ENCODE measurements at regions not wholly inside any gene's neighbourhood (a gene's known extent, or its start where the extent isn't known, plus 50 kb on each side); places are given as distances from the start of the nearest gene placed in this dataset.
"Not testable (repeated sequence)": the region's sequence is repeated elsewhere in the genome, so short reads cannot be mapped to it uniquely, and the experiment has no call there.

DNA sequence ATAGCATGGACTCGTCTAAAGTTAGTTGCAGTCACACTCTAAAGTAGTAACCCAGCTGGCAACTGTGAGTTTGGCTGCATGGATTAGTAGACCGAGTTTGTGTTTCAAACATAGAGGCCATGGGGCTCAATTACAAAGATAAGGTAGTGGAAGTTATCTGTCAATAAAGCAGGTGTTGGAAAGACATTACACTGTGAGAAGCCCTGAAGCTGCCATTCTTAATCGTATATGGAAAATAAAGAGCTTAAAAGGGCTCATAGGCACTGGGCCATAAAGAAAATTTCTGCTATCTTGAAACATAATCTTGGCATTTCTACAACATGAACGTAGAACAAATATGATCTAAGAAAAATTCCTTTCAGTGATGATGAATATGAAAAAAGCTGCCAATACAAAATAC, 837.7 kb downstream of the REEP3 start:
- Histone ChIP-seq H3K4me3 (ENCODE audit: low read depth, low read length) (no peak overlapping the region), H3K4me1 (ENCODE audit: control insufficient read depth, insufficient read depth, low read length) (no peaks in the 10 kb centered on the region), H3K9me3 (ENCODE audit: control insufficient read depth, insufficient read depth, low read depth, low read length) (no peaks in the 10 kb centered on the region), H3K27ac (ENCODE audit: extremely low read depth, low read depth, low read length) (no peak overlapping the region), H3K36me3 (ENCODE audit: control insufficient read depth in 2 of 2, insufficient read depth in 1 of 2, low read length in 2 of 2) (no peaks in the 10 kb centered on the region)
- TF ChIP-seq ZNF23 (tag by site-specific recombination; IDR thresholded peaks at IDR 0.05; ENCODE audit: borderline replicate concordance) (no peak), ZNF560 (tag by site-specific recombination; IDR thresholded peaks at IDR 0.05; ENCODE audit: borderline replicate concordance) (no peak), FEZF1 (tag by site-specific recombination; IDR thresholded peaks at IDR 0.05) (no peak), ZNF10 (tag by site-specific recombination; IDR thresholded peaks at IDR 0.05) (no peak), ZFP69B (tag by site-specific recombination; IDR thresholded peaks at IDR 0.05) (no peak), ZBTB21 (tag by site-specific recombination; IDR thresholded peaks at IDR 0.05) (no peak), ZNF449 (tag by site-specific recombination; IDR thresholded peaks at IDR 0.05) (no peak), BCL11A (tag by site-specific recombination; IDR thresholded peaks at IDR 0.05; ENCODE audit: low read depth) (no peak), KLF8 (tag by site-specific recombination; IDR thresholded peaks at IDR 0.05) (no peak), PBX3 (CRISPR knock-in tag; IDR thresholded peaks at IDR 0.05) (no peak), ZNF571 (tag by site-specific recombination; IDR thresholded peaks at IDR 0.05) (no peak), SETDB1 (IDR thresholded peaks at IDR 0.05; ENCODE audit: insufficient read length, low read length) (no peak), ZNF701 (tag by site-specific recombination; IDR thresholded peaks at IDR 0.05) (no peak), ZNF501 (tag by site-specific recombination; IDR thresholded peaks at IDR 0.05) (no peak), ZNF114 (tag by site-specific recombination; IDR thresholded peaks at IDR 0.05) (no peak), ZNF561 (tag by site-specific recombination; IDR thresholded peaks at IDR 0.05; ENCODE audit: borderline replicate concordance) (no peak), SP7 (tag by site-specific recombination; IDR thresholded peaks at IDR 0.05) (no peak)
- TF ChIP-seq, protein P1, sequence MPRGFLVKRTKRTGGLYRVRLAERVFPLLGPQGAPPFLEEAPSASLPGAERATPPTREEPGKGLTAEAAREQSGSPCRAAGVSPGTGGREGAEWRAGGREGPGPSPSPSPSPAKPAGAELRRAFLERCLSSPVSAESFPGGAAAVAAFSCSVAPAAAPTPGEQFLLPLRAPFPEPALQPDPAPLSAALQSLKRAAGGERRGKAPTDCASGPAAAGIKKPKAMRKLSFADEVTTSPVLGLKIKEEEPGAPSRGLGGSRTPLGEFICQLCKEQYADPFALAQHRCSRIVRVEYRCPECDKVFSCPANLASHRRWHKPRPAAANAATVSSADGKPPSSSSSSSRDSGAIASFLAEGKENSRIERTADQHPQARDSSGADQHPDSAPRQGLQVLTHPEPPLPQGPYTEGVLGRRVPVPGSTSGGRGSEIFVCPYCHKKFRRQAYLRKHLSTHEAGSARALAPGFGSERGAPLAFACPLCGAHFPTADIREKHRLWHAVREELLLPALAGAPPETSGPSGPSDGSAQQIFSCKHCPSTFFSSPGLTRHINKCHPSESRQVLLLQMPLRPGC (tag by site-specific recombination; IDR thresholded peaks at IDR 0.05): no peak
- TF ChIP-seq, protein P2, sequence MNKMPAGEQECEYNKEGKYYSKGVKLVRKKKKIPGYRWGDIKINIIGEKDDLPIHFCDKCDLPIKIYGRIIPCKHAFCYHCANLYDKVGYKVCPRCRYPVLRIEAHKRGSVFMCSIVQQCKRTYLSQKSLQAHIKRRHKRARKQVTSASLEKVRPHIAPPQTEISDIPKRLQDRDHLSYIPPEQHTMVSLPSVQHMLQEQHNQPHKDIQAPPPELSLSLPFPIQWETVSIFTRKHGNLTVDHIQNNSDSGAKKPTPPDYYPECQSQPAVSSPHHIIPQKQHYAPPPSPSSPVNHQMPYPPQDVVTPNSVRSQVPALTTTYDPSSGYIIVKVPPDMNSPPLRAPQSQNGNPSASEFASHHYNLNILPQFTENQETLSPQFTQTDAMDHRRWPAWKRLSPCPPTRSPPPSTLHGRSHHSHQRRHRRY (tag by site-specific recombination; IDR thresholded peaks at IDR 0.05): no peak
- ChIA-PET POLR2A (no interaction called here), CTCF (interaction anchor here (0.9 kb wide), 1 partner anchor 88 kb away, joined by 3 read pairs; no protein-coding TSS in a partner anchor)

DNA sequence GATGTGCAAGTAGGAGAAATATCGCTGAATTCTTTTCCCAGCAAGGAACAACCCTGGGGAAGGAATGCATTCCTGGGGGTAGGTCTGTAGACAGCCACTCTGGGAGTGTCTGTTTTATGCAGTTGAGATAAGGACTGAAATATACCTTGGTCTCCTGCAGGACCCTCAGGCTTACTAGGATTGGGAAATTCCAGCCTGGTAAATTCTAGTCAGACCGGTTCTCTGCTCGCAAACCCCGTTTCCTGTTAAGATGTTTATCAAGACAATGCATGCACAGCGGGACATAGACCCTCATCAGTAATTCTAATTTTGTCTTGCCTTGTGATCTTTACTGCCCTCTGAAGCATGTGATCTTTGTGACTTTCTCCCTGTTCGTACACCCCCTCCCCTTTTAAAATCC, 839.0 kb downstream of the REEP3 start:
- H3K4me1 ChIP-seq (ENCODE audit: control insufficient read depth, insufficient read depth, low read length); H3K36me3 ChIP-seq (ENCODE audit: control insufficient read depth in 2 of 2, insufficient read depth in 1 of 2, low read length in 2 of 2); H3K27ac ChIP-seq (ENCODE audit: extremely low read depth, low read depth, low read length); CTCF ChIA-PET; POLR2A ChIA-PET; H3K9me3 ChIP-seq (ENCODE audit: control insufficient read depth, insufficient read depth, low read depth, low read length); H3K4me3 ChIP-seq (ENCODE audit: low read depth, low read length): not testable (repeated sequence)
